ENCODE measurements at regions not wholly inside any gene's neighbourhood (a gene's known extent, or its start where the extent isn't known, plus 50 kb on each side); places are given as distances from the start of the nearest gene placed in this dataset.
"Not testable (repeated sequence)": the region's sequence is repeated elsewhere in the genome, so short reads cannot be mapped to it uniquely, and the experiment has no call there.

DNA sequence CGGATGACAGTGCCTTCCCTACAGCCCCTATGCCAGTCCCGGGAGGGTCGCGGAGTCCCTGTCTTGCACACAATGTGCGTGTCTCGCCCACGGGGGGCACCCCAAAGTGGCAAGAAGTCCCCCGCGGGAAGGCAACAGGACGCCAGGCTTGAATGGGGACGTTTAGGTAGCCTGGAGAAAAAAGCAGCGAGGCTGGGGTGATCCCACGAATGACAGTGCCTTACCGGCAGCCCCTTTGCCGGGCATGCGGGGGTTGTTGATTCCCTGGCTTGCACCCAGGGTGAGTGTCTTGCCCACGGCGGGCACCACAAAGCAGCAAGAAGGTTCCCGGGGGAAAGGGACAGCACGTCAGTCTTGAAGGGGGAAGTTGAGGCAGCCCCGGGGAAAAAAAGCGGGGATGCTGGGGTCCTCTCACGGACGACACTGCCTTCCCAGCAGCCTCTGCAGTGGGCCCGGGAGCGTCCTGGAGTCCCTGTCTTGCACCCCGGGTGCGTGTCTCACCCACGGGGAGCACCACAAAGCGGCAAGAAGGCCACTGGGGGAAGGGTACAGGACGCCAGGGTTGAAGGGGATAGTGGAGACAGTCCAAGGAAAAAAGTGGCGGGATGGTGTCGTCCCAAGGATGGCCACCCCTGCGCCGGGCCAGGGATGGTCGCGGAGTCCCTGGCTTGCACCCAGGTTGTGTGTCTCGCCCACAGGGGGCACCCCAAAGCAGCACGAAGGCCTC, 156.8 kb upstream of the ALG10B start:
- no peak for DNase-seq

DNA sequence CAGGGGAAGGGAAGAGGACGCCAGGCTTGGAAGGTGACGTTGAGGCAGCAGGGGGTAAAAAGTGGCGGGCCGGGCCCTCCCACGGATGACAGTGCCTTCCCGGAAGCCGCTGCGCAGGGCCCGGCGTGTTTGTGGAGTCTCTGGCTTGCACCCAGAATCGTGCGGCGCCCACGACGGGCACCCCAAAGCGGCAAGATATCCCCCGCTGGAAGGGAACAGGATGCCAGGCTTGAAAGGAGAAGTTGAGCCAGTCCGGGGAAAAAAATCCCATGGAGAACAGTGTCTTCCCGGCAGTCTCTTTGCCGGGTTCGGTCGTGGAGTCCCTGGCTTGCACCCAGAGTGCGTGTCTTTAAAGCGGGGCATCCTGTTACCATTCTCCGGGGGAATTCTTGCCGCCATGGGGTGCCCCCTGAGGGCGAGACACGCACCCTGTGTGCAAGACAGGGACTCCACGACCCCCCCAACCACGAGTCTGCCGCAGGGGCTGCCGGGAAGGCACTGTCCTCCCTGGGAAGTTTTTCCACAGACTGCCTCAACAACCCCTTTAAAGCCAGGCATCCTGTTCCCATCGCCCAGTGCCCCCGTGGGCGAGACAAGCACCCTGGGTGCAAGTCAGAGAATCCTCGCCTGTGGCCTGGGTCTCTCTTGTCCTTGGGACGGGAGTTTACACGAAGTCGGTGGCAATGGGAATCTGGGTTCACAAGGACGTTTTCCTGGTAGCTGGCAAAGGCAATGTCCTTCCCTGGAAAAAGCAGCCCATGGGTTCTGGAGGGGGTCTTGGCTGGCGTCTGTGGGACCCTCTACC, 156.1 kb upstream of the ALG10B start:
- DNase-seq, result no peak

DNA sequence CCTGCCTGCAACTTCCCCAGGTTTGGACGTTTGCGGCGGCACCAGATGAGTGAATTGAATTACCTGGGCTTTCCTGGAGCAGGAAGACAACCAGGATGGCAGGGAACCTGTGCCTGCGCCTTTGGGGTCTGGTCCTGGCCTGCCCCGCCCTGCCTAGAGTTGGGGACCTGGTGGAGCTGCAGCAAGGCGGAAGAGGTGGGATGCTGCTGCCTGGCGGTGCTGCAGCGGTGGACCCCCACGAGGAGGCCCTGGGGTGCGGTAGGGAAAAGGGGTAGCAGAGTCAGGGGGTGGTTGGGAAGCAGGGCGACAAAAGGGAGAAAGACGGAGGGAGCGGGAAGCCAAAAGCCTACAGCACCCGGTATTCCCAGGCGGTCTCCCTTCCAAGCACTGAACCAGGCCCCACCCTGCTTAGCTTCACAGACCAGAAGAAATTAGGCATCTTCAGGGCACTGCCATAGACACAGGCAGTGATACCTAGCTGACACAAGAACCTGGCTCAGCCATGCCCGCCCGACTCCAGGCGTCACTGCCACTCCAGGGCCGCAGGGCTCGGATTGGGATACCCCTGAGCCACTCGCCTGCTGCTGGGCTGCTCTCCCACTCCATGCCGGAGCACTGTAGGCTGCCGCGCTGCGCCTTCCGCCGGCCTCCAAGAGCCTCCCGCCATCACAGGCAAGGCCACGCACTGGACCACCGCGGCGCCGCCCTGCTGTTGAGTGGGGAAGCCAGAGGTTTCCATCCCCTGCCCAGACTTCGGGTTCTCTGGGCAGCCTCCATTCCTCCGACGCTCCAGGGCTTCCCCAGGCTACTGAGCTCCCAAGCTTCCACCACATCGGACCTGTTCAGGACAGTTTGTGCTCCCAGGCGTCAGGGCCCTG, 155.2 kb upstream of the ALG10B start:
- DNase-seq, result no peak

DNA sequence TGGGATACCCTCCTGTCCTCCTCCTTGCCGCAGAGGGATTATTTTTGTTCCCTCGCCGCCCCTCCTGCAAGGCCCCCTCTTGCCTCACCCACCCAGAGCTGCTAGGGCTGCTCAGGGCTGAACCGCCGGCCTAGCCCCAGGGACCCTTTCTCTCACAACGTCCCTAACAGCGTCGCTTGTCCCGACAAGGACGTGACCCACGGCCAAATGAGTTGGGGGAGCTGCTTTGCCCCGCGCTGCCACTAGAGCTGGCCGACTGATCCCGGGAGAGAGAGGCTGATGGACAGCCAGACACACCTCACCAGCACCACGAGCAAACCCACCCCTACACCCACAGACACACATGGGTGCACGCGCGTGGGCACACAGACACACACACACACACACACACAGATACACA, 154.6 kb upstream of the ALG10B start:
- DNase-seq, result no peak

DNA sequence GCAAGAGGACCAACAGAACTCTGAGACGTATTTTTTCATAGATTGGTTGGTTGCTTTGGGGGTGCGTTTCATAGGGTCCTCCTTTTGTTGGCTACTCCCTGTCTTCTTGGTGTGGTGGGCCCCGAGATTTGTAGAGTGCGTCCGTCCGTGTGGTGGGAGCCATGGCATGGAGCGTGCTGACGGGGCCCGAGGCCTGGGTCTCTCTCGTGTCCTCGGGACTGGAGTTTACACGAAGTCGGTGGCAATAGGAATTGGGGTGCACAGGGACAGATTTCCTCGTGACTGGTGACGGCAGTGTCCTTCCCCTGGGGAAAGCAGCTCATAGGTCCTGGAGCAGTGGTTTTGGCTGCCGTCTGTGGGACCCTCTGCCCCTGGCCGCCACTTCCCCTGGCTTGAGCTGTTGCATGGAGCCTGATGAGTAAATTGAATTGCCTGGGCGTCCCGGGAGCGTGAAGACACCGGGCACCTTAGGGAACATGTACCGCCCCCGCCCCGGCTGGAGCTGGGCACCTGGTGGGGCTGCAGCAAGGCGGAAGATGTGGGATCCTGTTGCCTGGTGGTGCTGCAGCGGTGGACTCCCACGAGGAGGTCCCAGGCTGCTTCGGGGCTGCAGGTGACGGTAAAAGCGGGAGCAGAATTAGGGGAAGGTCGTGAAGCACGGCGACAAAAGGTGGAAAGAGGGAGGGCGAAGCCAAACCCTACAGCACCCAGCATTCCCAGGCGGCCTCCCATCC, 153.7 kb upstream of the ALG10B start:
- DNase-seq, result no peak

DNA sequence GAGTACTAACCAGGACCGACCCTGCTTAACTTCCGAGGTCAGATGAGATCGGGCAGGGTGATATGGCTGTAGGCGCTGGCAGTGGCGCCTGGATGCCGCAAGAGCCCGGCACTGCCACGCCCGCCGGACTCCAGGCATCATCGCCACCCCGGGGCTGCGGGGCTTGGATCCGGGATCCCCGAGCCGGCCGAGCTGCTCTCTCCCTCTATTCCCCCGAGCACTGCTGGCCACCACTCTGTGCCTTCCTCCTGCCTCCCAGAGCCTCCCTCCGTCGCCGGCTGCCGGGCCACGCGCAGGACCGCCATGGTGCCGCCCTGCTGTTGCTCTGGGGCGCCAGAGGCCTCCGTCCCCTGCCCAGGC, 153.2 kb upstream of the ALG10B start:
- no peak for DNase-seq

DNA sequence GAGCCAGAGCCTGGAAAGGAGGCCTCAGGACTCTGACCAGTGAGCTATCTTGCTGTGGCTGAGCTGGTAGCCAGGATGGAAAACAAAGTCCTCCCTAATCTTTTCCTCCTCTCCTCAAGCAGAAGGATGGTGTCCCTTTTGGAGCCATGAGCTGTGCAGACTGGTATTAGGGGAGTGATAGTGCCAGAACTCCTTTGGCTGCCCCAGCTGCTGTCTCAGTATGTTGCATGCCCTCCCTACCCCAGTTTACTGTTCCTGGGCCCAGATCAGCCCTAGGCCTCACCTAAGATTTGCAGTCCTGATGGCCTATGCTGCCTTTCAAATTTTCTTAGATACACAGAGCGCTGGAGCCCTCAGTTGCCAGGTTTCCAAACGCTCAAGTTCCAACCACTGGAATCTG, 150.3 kb upstream of the ALG10B start:
- no peak for DNase-seq

DNA sequence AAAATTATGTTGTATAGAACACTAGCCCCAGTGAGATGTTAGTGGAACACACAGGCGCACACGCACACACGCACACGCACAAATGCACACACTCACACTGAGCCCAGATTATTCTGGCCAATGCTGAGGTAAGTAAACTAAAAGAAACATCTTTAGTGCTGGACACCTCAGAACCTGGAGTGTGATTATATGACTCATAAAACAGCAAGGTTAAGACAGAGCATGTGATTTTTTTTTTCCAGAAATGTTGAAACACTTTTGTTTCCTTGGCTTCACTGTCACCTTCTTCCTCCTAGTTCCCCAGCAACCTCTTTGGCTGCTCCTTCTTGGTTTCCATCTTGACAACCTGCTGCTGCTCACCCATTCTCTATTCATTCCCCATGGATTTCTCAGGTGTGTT, 141.0 kb upstream of the ALG10B start:
- DNase-seq, result no peak

DNA sequence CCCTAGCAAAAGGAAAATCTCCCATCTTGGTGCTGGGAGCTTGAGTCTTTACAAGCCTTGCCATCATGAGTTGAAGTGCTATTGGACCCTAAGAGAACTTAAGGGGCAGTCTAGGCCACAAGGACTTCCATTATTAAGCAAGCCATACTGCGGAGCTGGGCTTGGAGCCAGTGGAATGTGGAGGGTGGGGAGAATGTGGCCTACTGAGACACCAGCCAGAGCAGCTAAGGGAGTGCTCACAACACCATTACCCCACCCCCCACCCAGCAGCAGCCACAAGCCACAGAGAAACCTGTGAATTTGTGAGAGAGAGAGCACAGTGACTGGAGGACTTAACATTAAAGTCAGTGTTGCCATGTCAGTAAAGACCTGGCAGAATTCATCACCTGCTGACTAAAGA, 133.0 kb upstream of the ALG10B start:
- not testable (repeated sequence) for DNase-seq

DNA sequence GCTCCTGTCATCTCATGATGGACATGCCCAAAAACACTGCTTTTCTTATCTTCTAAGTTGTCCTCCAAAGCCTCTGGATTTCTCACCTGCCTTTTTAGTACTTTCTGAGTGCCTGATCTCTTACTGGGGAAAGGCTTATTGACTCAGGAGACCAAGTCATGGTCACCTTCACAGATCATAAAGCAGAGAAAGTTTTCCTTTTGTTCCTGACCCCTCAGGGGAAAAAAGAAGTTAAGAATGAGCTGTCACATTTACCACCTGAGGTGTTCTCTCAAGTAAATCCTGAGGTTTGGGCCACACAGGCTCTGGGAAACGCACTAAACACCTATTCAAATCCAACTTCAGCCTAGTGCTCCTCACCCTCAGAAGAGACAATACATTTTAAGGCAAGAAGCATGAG, 119.3 kb upstream of the ALG10B start:
- DNase-seq, result not testable (repeated sequence)

DNA sequence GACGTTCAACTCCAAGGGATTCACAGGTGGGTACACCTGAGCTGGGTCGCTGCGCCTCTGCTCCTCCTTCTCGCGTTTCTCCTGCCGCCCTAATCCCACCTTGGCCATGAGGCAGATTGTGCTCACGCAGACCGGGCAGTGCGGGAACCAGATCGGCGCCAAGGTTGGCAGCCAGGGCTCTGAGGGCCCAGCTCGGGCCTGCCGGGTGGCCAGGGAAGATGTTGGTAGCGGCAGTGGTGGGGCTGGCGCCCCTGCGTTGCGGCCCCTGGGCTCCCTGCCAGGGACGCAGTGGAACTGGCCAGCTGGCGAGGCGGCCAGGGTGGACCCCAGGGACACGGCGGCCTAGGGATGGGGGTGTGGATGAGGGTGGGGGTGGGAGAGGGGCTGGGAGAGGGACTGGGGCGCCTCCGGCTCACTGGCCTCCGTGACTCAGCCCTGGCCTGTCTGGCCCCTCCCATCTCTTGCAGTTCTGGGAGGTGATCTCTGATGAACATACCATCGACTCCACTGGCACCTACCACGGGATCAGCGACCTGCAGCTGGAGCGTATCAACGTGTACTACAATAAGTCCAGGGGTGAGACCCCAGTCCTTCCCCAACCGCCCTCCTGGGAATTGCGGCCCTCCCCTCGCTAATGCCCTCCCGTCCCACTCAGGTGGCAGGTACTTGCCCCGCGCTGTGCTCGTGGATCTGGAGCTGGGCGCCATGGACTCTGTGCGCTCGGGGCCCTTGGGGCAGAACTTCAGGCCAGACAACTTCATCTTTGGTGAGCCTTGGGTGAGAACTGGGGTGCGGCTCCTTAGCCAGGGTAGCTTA, 114.9 kb upstream of the ALG10B start:
- DNase-seq, result no peak

DNA sequence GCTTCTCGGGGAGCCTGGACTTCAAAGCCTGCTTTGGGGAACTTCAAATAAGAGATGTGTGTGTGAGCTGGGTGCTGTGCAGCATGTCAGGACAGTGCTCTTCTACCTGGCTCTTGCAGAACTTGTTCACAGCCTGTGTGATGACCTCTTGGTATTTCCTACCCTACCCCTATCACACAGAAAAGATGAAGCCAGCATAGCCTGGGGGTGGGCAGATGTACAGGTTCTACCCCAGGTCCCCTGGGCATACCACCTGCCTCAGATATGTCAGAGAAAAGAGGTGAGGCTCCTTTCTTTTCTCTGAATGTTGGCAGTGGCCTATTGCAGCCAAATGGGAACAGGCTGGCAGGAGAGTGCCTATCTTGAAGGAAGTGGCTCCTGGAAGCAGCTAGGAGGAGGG, 111.7 kb upstream of the ALG10B start:
- no peak for DNase-seq

DNA sequence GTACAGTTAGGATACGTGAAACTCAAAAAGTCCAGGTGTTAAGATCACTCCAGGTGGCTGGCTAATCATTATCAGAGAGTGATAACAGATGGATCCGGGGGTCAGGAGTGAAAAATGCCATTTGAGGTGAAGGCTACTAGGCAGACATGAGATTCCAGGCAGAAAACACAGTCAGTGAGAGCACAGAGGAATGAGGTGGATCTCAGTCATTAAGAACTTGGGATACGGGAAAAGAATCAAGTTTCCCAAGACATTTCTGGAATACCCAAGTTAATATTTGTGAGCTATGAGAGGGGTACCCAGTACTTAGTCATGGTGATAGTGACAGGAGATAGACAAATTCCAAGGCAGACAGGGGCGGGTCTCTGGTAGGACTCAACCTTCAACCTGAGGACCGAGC, 94.6 kb upstream of the ALG10B start:
- DNase-seq, result no peak

DNA sequence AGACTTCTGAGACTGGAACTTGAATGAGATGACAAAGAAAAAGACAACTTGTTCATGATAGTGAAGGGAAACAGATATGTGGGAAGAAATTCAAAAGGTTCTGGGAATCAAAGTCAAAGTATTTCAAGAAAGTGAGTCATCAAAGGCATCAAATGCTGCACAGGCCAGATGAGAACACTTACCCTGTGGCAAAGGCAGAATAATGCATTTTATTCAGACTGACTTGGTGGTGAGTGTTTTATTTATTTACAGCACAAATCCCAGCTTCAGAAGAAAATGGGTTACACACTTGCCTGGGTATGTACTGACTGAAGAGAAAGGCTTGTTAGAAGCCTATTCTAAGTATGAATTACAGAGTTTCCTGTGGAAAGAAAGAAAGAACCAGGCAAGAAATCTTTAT, 78.2 kb upstream of the ALG10B start:
- DNase-seq, result not testable (repeated sequence)

DNA sequence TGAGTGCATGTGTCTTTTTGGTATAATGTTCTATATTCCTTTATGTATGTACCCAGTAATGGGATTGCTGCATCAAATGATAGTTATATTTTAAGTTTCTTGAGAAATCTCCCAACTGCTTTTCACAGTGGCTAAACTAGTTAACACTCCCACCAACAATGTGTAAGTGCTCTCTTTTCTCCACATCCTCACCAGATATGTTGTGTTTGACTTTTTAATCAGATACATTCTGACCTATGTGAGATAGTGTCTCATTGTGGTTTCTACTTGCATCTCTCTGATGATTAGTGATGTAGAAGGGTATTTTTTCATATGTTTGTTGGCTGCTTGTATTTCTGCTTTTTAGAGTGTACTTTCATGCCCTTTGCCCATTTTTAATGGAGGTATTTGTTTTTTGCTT, 62.8 kb upstream of the ALG10B start:
- no peak for DNase-seq

DNA sequence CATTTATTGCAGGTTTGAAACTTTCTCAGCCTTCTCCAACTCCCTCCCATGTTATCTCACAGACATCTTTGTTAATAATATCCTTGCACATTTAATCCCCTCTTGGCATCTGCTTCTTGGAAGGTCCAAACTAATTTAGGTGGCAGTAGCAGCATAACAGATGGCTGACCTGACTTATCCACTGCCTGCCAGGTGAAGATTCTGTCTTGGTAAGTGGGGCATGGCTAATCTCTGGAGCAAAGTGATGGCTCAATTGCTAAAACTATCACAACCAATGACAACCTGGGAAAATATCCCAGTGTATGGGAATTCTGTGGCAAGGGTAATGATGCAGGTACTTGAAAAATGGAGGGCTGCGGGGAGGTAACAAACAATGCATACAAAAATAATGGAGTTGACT, 58.2 kb upstream of the ALG10B start:
- no peak for DNase-seq
